ENCODE measurements at regions not wholly inside any gene's neighbourhood (a gene's known extent, or its start where the extent isn't known, plus 50 kb on each side); places are given as distances from the start of the nearest gene placed in this dataset.

- Histone ChIP-seq H3F3A (replicated peaks; ENCODE audit: low read depth) (no peaks in the 10 kb centered on the region), H3K27me3 (ENCODE audit: insufficient read depth) (no peaks in the 10 kb centered on the region), H3K36me3 (ENCODE audit: insufficient read depth) (no peaks in the 10 kb centered on the region), H4K20me1 (replicated peaks; ENCODE audit: insufficient read depth) (no peaks in the 10 kb centered on the region), H3K4me2 (no peak overlapping the region), H3K4me1 (ENCODE audit: insufficient read depth) (no peaks in the 10 kb centered on the region), H3K9me2 (ENCODE audit: insufficient read depth) (no peaks in the 10 kb centered on the region), H2AFZ (peak overlapping the region; percentile 15; the same call in 1 of the 2 replicates), H3K4me3 (no peak overlapping the region), H3K27ac (ENCODE audit: low read depth) (no peak overlapping the region), H3K79me2 (replicated peaks; ENCODE audit: insufficient read depth) (no peaks in the 10 kb centered on the region)
- Mint-ChIP-seq H3K9me3 (peaks cover 22% of the 10 kb centered on the region), H3K4me1 (peaks cover 6% of the 10 kb centered on the region), H3K4me3 (no peak overlapping the region), H3K36me3 (ENCODE audit: low read depth) (peaks cover 10% of the 10 kb centered on the region), H3K27ac (no peak overlapping the region), H3K27me3 (ENCODE audit: insufficient read depth, low read depth, poor library complexity) (peaks cover 8% of the 10 kb centered on the region)
- TF ChIP-seq CTCF (conservative IDR thresholded peaks at IDR 0.05; ENCODE audit: low read depth in 2 of 2) (no peak), STAT1 (IDR thresholded peaks at IDR 0.05; ENCODE audit: unreplicated experiment) (no peak), EZH2 (IDR thresholded peaks at IDR 0.05; ENCODE audit: low read depth, unreplicated experiment) (no peak), REST (IDR thresholded peaks at IDR 0.05; ENCODE audit: unreplicated experiment) (no peak), CREB1 (CRISPR knock-in tag; IDR thresholded peaks at IDR 0.05; ENCODE audit: low read depth) (no peak), ZNF114 (CRISPR knock-in tag; IDR thresholded peaks at IDR 0.05) (no peak), JUNB (IDR thresholded peaks at IDR 0.05; ENCODE audit: unreplicated experiment) (no peak), POLR2AphosphoS5 (IDR thresholded peaks at IDR 0.05; ENCODE audit: low read depth) (no peak), ETS1 (IDR thresholded peaks at IDR 0.05) (no peak), NANOG (IDR thresholded peaks at IDR 0.05; ENCODE audit: borderline replicate concordance) (no peak)
- DNase-seq (ENCODE audit: low spot score): no peak
- no peak for ATAC-seq
Measured at GRCh38 chr5:78705826-78706225, 57.3 kb upstream of the LHFPL2 start.

All from GM23338 (cell line).